SW 1271 (cell line): ENCODE measurements at regions not wholly inside any gene's neighbourhood (a gene's known extent, or its start where the extent isn't known, plus 50 kb on each side); places are given as distances from the start of the nearest gene placed in this dataset.

Source experiments
- DNase-seq, 2 experiments: peaks; one replicate each; lab custom pipeline; 2025; lab: John Stamatoyannopoulos, UW

- DNase-seq, result no peak
These were observed 95.5 kb downstream of the CEBPB start for GRCh38 chr20:50286174-50286511.

- DNase-seq, result no peak
These were observed 96.0 kb downstream of the CEBPB start for GRCh38 chr20:50286609-50287008.

- no peak for DNase-seq
These were observed 96.9 kb downstream of the CEBPB start for GRCh38 chr20:50287512-50287911.

GRCh38 chr20:50288128-50288623, 97.5 kb downstream of the CEBPB start:
- no peak for DNase-seq

GRCh38 chr20:50289581-50289980, 99.0 kb downstream of the CEBPB start:
- no peak for DNase-seq

GRCh38 chr20:50290112-50290511, 99.5 kb downstream of the CEBPB start:
- no peak for DNase-seq

- no peak for DNase-seq
These were observed 100.2 kb downstream of the CEBPB start for GRCh38 chr20:50290808-50291207.

- DNase-seq, result no peak
These were observed 100.8 kb downstream of the CEBPB start for GRCh38 chr20:50291254-50292078.

- DNase-seq, result no peak
These were observed 101.5 kb downstream of the CEBPB start for GRCh38 chr20:50292079-50292590.

- DNase-seq, result peak in 1 of 2 experiments; percentile 18
These were observed 102.1 kb downstream of the CEBPB start for GRCh38 chr20:50292591-50293283.

GRCh38 chr20:50293284-50294139, 102.9 kb downstream of the CEBPB start:
- no peak for DNase-seq

- DNase-seq, result no peak
These were observed 103.8 kb downstream of the CEBPB start for GRCh38 chr20:50294164-50295088.

GRCh38 chr20:50295345-50295744, 104.7 kb downstream of the CEBPB start:
- no peak for DNase-seq

- DNase-seq, result no peak
These were observed 105.3 kb downstream of the CEBPB start for GRCh38 chr20:50295762-50296449.

GRCh38 chr20:50296450-50297375, 106.1 kb downstream of the CEBPB start:
- no peak for DNase-seq

GRCh38 chr20:50297498-50298376, 107.1 kb downstream of the CEBPB start:
- no peak for DNase-seq

GRCh38 chr20:50298554-50299324, 108.1 kb downstream of the CEBPB start:
- DNase-seq, result no peak

- DNase-seq, result no peak
These were observed 108.6 kb downstream of the CEBPB start for GRCh38 chr20:50299325-50299629.
